Fibroblast of pulmonary artery (primary cell): ENCODE measurements at regions not wholly inside any gene's neighbourhood (a gene's known extent, or its start where the extent isn't known, plus 50 kb on each side); places are given as distances from the start of the nearest gene placed in this dataset.

Experiments used
- DNase-seq: peaks from one replicate; pipeline ENCODE4 v3.0.0-alpha.2; 2010; ENCODE audit warnings: low read depth
- H3K4me3 ChIP-seq: replicated peaks from 2 replicates; pipeline ENCODE4 v1.5.1; 2011; ENCODE audit warnings: low read depth, mild to moderate bottlenecking, control low read depth, low read length, moderate library complexity
- CTCF ChIP-seq: IDR thresholded peaks from 2 replicates; pipeline ENCODE4 v1.5.1; 2011; ENCODE audit warnings: mild to moderate bottlenecking, control low read depth, low read length, inconsistent platforms; ENCODE audit errors: missing control alignments

GRCh38 chr22:46090036-46090591 is 60.2 kb upstream of the PPARA start:
- DNase-seq: no peak
- no peak for TF ChIP-seq CTCF
- no peak overlapping the region for H3K4me3 ChIP-seq

GRCh38 chr22:46090631-46091201 is 59.6 kb upstream of the PPARA start:
- H3K4me3 ChIP-seq: no peak overlapping the region
- TF ChIP-seq CTCF: no peak
- DNase-seq: no peak

DNA sequence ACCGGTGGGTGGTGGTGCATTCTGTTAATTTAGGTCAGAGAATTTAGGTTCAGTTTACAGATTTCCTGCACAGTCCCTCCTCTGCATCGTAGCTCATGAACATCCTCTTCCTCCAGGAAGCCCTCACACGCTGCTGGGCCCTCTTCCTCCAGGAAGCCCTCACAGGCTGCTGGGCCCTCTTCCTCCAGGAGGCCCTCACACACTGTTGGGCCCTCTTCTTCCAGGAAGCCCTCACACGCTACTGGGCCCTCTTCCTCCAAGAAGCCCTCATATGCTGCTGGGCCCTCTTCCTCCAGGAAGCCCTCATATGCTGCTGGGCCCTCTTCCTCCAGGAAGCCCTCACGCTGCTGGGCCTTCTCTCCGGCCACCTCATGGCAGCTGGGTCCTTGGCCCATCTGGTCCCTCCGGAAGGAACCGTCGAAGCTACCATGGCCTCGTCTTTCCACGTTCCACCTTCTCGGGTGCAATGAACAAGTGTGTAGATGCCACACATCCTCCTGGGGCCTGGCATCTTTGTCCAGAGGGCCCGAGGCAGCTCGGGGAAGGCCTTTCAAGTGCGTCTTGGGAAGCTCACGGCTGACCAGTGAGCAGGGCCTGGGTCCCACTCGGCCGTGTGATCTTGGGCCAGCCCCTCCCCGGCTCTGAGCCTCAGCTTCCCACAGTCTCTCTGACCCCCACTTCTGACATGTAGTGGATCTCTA is 58.9 kb upstream of the PPARA start:
- TF ChIP-seq CTCF: no peak
- H3K4me3 ChIP-seq: no peak overlapping the region
- DNase-seq: no peak

DNA sequence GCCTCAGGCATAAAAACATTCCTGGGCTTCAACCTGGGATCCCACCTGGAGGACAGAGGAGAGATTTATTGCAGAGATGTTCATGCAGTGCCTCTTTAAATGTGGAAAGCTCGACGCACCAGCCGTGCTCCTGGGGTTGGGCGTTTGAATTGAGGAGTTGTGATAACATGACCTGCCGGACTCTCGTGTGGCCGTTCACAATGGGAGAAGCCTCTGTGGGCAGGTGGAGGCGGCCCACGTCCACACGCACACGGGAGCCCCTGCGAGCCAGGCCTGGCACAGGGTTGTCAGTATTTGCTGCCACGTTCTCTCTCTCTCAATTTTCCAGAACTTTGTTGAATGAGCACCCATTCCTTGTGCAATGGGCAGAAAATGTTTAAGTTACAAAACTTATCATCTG is 58.3 kb upstream of the PPARA start:
- no peak for TF ChIP-seq CTCF
- H3K4me3 ChIP-seq: no peak overlapping the region
- no peak for DNase-seq

DNA sequence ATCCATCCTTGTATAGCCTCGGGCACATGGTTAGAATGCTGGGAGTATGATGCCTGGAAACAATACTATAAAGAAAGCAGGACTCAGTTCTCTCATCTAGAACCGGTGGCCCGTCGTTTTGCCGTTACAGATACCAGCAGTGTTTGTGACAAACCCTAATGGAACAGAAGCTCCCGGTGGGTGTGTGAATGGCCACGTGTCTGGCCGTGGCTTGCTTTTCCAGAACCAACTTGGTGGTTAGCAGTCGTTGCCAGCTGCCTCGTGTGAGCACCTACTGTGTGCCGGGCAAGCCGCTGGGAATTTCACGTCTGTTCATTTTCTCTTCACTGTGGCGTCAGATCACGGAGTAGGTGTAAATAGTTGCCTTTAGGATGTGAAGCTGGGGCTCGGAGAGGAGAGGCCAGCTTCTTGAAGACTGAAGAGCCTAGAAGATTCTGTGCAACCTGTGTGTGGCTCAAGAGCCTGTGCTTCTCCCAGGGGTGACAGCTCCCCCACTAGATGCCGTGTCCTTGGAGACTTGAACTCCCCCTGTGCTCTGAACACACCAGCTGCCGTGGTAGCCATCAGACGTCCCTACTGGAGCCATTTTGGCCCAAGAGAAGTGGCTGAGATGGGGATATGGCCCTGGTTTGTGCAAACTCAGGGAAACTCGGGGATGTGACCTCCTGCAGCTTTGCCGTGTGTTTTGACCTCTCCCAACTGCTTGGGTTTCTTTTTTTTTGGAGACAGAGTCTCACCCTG is 57.5 kb upstream of the PPARA start:
- TF ChIP-seq CTCF: no peak
- H3K4me3 ChIP-seq: no peak overlapping the region
- no peak for DNase-seq

DNA sequence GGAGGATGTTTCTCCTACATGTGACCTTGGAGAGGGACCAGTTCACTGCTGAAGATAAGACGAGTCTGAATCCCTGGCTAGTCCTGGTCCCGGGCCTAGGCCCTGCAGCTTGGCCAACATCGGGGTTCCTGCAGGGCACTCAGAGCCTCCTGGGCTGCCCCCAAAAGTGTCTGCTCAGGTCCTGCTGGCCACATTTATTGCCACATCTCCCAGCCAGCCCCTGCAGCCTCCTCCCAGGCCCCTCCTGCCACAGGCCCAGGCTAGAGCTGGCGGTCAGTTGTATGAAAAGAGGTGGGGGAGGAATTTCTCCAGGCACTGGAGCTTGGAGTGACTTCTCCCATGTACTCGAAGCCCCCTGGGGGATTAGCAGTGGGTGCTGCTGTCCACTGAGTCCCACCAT is 56.5 kb upstream of the PPARA start:
- DNase-seq: no peak
- H3K4me3 ChIP-seq: no peak overlapping the region
- TF ChIP-seq CTCF: no peak
